ENCODE measurements at regions not wholly inside any gene's neighbourhood (a gene's known extent, or its start where the extent isn't known, plus 50 kb on each side); places are given as distances from the start of the nearest gene placed in this dataset.

GRCh38 chr2:120898961-120899750 lies 163.5 kb downstream of the GLI2 start:
- no CpG with 5 or more reads among the region's 18 CpGs for WGBS (ENCODE audit: insufficient coverage, insufficient read length)

GRCh38 chr2:120899771-120900170 lies 164.1 kb downstream of the GLI2 start:
- H3K27me3 ChIP-seq (ENCODE audit: control insufficient read depth, insufficient read depth, low read length) = no peaks in the 10 kb centered on the region
- no peak overlapping the region for H3K27ac ChIP-seq (ENCODE audit: low read length)
- no peaks in the 10 kb centered on the region for H3K36me3 ChIP-seq (ENCODE audit: control insufficient read depth, insufficient read depth, low read length)
- no peak for DNase-seq (ENCODE audit: low read depth, low spot score)
- no CpG with 5 or more reads among the region's 6 CpGs for WGBS (ENCODE audit: insufficient coverage, insufficient read length)
- no peaks in the 10 kb centered on the region for H3K9me3 ChIP-seq (ENCODE audit: control insufficient read depth, insufficient read depth, low read length)
- peaks cover 4% of the 10 kb centered on the region for H3K4me1 ChIP-seq (ENCODE audit: control insufficient read depth, insufficient read depth, low read length)
- H3K4me3 ChIP-seq (ENCODE audit: low read length) = no peak overlapping the region

More at GRCh38 chr2:120898961-120899750, 163.5 kb downstream of the GLI2 start:
- Histone ChIP-seq H3K4me3 (ENCODE audit: low read length) (no peak overlapping the region), H3K27me3 (ENCODE audit: control insufficient read depth, insufficient read depth, low read length) (no peaks in the 10 kb centered on the region), H3K27ac (ENCODE audit: low read length) (no peak overlapping the region), H3K4me1 (ENCODE audit: control insufficient read depth, insufficient read depth, low read length) (peaks cover 4% of the 10 kb centered on the region), H3K36me3 (ENCODE audit: control insufficient read depth, insufficient read depth, low read length) (no peaks in the 10 kb centered on the region), H3K9me3 (ENCODE audit: control insufficient read depth, insufficient read depth, low read length) (no peaks in the 10 kb centered on the region)
- DNase-seq (ENCODE audit: low read depth, low spot score) = no peak

GRCh38 chr2:120901201-120901600 lies 165.5 kb downstream of the GLI2 start:
- no peak for DNase-seq (ENCODE audit: low read depth, low spot score)
- WGBS (ENCODE audit: insufficient coverage, insufficient read length) = no CpG with 5 or more reads among the region's 7 CpGs
- H3K9me3 ChIP-seq (ENCODE audit: control insufficient read depth, insufficient read depth, low read length) = no peaks in the 10 kb centered on the region
- H3K27me3 ChIP-seq (ENCODE audit: control insufficient read depth, insufficient read depth, low read length) = no peaks in the 10 kb centered on the region
- H3K36me3 ChIP-seq (ENCODE audit: control insufficient read depth, insufficient read depth, low read length) = no peaks in the 10 kb centered on the region; the same call in 1 of the 2 replicates
- H3K4me3 ChIP-seq (ENCODE audit: low read length) = no peak overlapping the region
- no peak overlapping the region for H3K27ac ChIP-seq (ENCODE audit: low read length)
- H3K4me1 ChIP-seq (ENCODE audit: control insufficient read depth, insufficient read depth, low read length) = peaks cover 6% of the 10 kb centered on the region

- H3K27me3 ChIP-seq (ENCODE audit: control insufficient read depth, insufficient read depth, low read length) = no peaks in the 10 kb centered on the region
- no peak overlapping the region for H3K4me3 ChIP-seq (ENCODE audit: low read length)
- H3K4me1 ChIP-seq (ENCODE audit: control insufficient read depth, insufficient read depth, low read length) = peaks cover 6% of the 10 kb centered on the region
- no peaks in the 10 kb centered on the region; the same call in 1 of the 2 replicates for H3K36me3 ChIP-seq (ENCODE audit: control insufficient read depth, insufficient read depth, low read length)
- WGBS (ENCODE audit: insufficient coverage, insufficient read length) = no CpG with 5 or more reads among the region's 2 CpGs
- no peak overlapping the region for H3K27ac ChIP-seq (ENCODE audit: low read length)
- DNase-seq (ENCODE audit: low read depth, low spot score) = no peak
- H3K9me3 ChIP-seq (ENCODE audit: control insufficient read depth, insufficient read depth, low read length) = no peaks in the 10 kb centered on the region
These were observed 166.9 kb downstream of the GLI2 start for GRCh38 chr2:120902592-120902991.

- no peaks in the 10 kb centered on the region for H3K27me3 ChIP-seq (ENCODE audit: control insufficient read depth, insufficient read depth, low read length)
- no peaks in the 10 kb centered on the region for H3K9me3 ChIP-seq (ENCODE audit: control insufficient read depth, insufficient read depth, low read length)
- no peak overlapping the region; the same call in 1 of the 2 replicates for H3K4me3 ChIP-seq (ENCODE audit: low read length)
- H3K36me3 ChIP-seq (ENCODE audit: control insufficient read depth, insufficient read depth, low read length) = no peaks in the 10 kb centered on the region; the same call in 1 of the 2 replicates
- H3K4me1 ChIP-seq (ENCODE audit: control insufficient read depth, insufficient read depth, low read length) = peaks cover 5% of the 10 kb centered on the region
- no CpG with 5 or more reads among the region's 8 CpGs for WGBS (ENCODE audit: insufficient coverage, insufficient read length)
- DNase-seq (ENCODE audit: low read depth, low spot score) = no peak
- no peak overlapping the region for H3K27ac ChIP-seq (ENCODE audit: low read length)
These were observed 168.7 kb downstream of the GLI2 start for GRCh38 chr2:120904379-120904778.

- H3K9me3 ChIP-seq (ENCODE audit: control insufficient read depth, insufficient read depth, low read length) = no peaks in the 10 kb centered on the region
- H3K4me3 ChIP-seq (ENCODE audit: low read length) = no peak overlapping the region; the same call in 1 of the 2 replicates
- no peaks in the 10 kb centered on the region for H3K27me3 ChIP-seq (ENCODE audit: control insufficient read depth, insufficient read depth, low read length)
- DNase-seq (ENCODE audit: low read depth, low spot score) = no peak
- H3K4me1 ChIP-seq (ENCODE audit: control insufficient read depth, insufficient read depth, low read length) = peaks cover 2% of the 10 kb centered on the region; the same call in 1 of the 2 replicates
- H3K36me3 ChIP-seq (ENCODE audit: control insufficient read depth, insufficient read depth, low read length) = no peaks in the 10 kb centered on the region; the same call in 1 of the 2 replicates
- no CpG with 5 or more reads among the region's 5 CpGs for WGBS (ENCODE audit: insufficient coverage, insufficient read length)
- no peak overlapping the region for H3K27ac ChIP-seq (ENCODE audit: low read length)
These were observed 169.2 kb downstream of the GLI2 start for GRCh38 chr2:120904830-120905234.

GRCh38 chr2:120905298-120905697 lies 169.6 kb downstream of the GLI2 start:
- Histone ChIP-seq H3K27me3 (ENCODE audit: control insufficient read depth, insufficient read depth, low read length) (no peaks in the 10 kb centered on the region), H3K9me3 (ENCODE audit: control insufficient read depth, insufficient read depth, low read length) (no peaks in the 10 kb centered on the region), H3K4me3 (ENCODE audit: low read length) (no peak overlapping the region), H3K4me1 (ENCODE audit: control insufficient read depth, insufficient read depth, low read length) (peaks cover 2% of the 10 kb centered on the region; the same call in 1 of the 2 replicates), H3K27ac (ENCODE audit: low read length) (no peak overlapping the region), H3K36me3 (ENCODE audit: control insufficient read depth, insufficient read depth, low read length) (no peaks in the 10 kb centered on the region; the same call in 1 of the 2 replicates)
- no CpG with 5 or more reads among the region's 5 CpGs for WGBS (ENCODE audit: insufficient coverage, insufficient read length)
- DNase-seq (ENCODE audit: low read depth, low spot score) = no peak

- Histone ChIP-seq H3K36me3 (ENCODE audit: control insufficient read depth, insufficient read depth, low read length) (no peaks in the 10 kb centered on the region; the same call in 1 of the 2 replicates), H3K27ac (ENCODE audit: low read length) (no peak overlapping the region), H3K27me3 (ENCODE audit: control insufficient read depth, insufficient read depth, low read length) (no peaks in the 10 kb centered on the region), H3K4me1 (ENCODE audit: control insufficient read depth, insufficient read depth, low read length) (peaks cover 2% of the 10 kb centered on the region; the same call in 1 of the 2 replicates), H3K9me3 (ENCODE audit: control insufficient read depth, insufficient read depth, low read length) (no peaks in the 10 kb centered on the region), H3K4me3 (ENCODE audit: low read length) (no peak overlapping the region)
- DNase-seq (ENCODE audit: low read depth, low spot score) = no peak
- no CpG with 5 or more reads among the region's 19 CpGs for WGBS (ENCODE audit: insufficient coverage, insufficient read length)
These were observed 170.3 kb downstream of the GLI2 start for GRCh38 chr2:120905824-120906571.

- no peak overlapping the region for H3K27ac ChIP-seq (ENCODE audit: low read length)
- no peaks in the 10 kb centered on the region for H3K27me3 ChIP-seq (ENCODE audit: control insufficient read depth, insufficient read depth, low read length)
- H3K36me3 ChIP-seq (ENCODE audit: control insufficient read depth, insufficient read depth, low read length) = no peaks in the 10 kb centered on the region; the same call in 1 of the 2 replicates
- H3K4me3 ChIP-seq (ENCODE audit: low read length) = no peak overlapping the region
- peaks cover 4% of the 10 kb centered on the region; the same call in 1 of the 2 replicates for H3K4me1 ChIP-seq (ENCODE audit: control insufficient read depth, insufficient read depth, low read length)
- no CpG with 5 or more reads among the region's 6 CpGs for WGBS (ENCODE audit: insufficient coverage, insufficient read length)
- no peak for DNase-seq (ENCODE audit: low read depth, low spot score)
- no peaks in the 10 kb centered on the region for H3K9me3 ChIP-seq (ENCODE audit: control insufficient read depth, insufficient read depth, low read length)
These were observed 171.2 kb downstream of the GLI2 start for GRCh38 chr2:120906914-120907313.

- Histone ChIP-seq H3K9me3 (ENCODE audit: control insufficient read depth, insufficient read depth, low read length) (no peaks in the 10 kb centered on the region), H3K27ac (ENCODE audit: low read length) (no peak overlapping the region), H3K4me3 (ENCODE audit: low read length) (no peak overlapping the region), H3K36me3 (ENCODE audit: control insufficient read depth, insufficient read depth, low read length) (no peaks in the 10 kb centered on the region; the same call in 1 of the 2 replicates), H3K4me1 (ENCODE audit: control insufficient read depth, insufficient read depth, low read length) (peaks cover 4% of the 10 kb centered on the region; the same call in 1 of the 2 replicates), H3K27me3 (ENCODE audit: control insufficient read depth, insufficient read depth, low read length) (no peaks in the 10 kb centered on the region)
- WGBS (ENCODE audit: insufficient coverage, insufficient read length) = no CpG with 5 or more reads among the region's 4 CpGs
- no peak for DNase-seq (ENCODE audit: low read depth, low spot score)
These were observed 172.2 kb downstream of the GLI2 start for GRCh38 chr2:120907822-120908221.

Data from iPS DF 6.9 (cell line).